ENCODE measurements at regions not wholly inside any gene's neighbourhood (a gene's known extent, or its start where the extent isn't known, plus 50 kb on each side); places are given as distances from the start of the nearest gene placed in this dataset.

- TF ChIP-seq CTCF (IDR thresholded peaks at IDR 0.05; ENCODE audit: borderline replicate concordance, extremely low read depth, low read length, poor library complexity, severe bottlenecking) (no peak), EZH2 (IDR thresholded peaks at IDR 0.05; ENCODE audit: borderline replicate concordance, low read depth, low read length, severe bottlenecking) (no peak)
Observed at GRCh38 chr16:9226924-9227323, 135.5 kb downstream of the HAPSTR1 start.

Measured in DND-41 (cell line).